ENCODE measurements at regions not wholly inside any gene's neighbourhood (a gene's known extent, or its start where the extent isn't known, plus 50 kb on each side); places are given as distances from the start of the nearest gene placed in this dataset.

DNA sequence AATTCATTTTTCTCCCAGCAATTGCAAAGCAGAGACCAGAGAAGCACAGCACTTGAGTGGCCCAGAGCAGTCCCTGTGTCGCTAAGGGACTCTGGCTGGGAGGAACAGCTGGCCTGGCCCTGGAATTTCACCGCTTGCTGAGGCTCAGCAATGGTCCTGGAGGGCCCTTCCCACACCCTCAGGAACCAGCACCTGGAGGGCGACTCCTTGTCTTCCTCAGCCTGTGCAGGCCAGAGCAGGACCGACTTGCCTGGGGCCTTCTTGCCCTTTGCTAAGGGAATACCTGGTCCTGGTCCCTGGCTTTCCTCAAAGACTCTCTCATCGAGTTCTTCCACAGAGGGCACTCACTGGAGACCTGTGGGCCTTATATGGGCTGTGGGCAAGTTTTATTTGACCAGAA is 294.6 kb downstream of the RPLP1 start:
- DNase-seq: no peak

GRCh38 chr15:69748131-69748530 is 295.5 kb downstream of the RPLP1 start:
- peak; percentile 86 for DNase-seq

- DNase-seq: peak; percentile 86
Observed at GRCh38 chr15:69748576-69749185, 296.1 kb downstream of the RPLP1 start.

- DNase-seq: no peak
Observed at GRCh38 chr15:69749274-69749673, 296.7 kb downstream of the RPLP1 start.

- no peak for DNase-seq
Observed at GRCh38 chr15:69749797-69750196, 297.2 kb downstream of the RPLP1 start.

GRCh38 chr15:69750253-69750652 is 297.6 kb downstream of the RPLP1 start:
- no peak for DNase-seq

DNA sequence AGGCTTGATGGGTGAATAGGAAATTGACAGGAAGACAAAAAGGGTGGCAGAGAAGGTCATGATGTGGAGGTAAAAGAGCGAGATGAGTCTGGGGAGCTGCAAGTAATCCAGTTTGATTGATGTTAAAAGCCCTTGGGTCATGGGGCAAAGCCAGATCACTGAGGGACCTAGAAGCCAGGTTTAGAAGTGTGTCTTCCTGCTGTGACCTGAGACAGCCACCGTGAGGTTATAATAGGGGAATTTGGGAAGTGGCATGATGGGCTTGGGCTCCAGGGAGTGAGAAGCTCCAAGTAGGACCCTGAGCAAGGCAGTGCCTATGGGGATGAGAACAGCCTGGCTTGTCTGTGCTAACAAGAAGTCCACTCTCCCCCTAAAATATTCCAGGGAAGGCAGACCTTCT is 298.5 kb downstream of the RPLP1 start:
- no peak for DNase-seq

DNA sequence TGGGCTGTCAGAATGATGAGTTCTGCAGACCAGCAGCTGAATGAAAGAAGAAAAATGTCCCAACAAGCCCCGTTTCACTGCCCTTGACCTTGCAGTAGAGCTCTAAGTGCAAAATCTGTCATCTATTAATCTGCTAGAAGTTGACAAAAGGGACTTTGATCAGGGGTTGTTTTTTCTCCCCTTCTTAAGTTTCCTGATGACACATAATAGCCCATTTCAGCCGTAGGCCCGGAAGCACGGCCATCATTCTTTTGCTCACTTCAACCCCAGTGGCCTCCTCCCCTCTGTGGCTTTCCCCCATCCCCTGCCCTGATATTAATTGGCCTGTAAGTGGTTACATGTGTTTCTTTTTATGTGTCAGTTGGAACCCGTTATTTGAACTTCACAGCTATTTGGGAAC is 298.9 kb downstream of the RPLP1 start:
- DNase-seq: no peak

DNA sequence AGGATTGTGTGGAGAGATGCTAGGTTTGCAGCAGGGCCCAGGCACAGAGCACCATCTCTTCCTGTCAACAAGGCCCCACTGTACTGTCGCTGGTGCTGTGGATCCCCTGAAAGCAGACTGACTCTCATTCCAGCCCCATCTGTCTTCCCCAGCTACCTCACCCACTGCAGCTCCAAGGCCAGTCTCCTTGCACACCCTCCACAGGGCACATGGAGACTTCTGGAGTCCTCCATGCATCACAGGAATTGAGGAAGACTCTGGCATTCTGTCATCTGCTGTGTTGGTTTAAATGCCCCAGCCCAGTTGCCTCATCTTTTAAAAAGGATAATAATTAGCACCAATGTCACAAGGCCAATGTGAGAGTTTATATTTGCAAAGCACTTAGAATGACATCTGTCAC is 301.2 kb downstream of the RPLP1 start:
- no peak for DNase-seq

- DNase-seq: no peak
Observed at GRCh38 chr15:69754313-69754712, 301.7 kb downstream of the RPLP1 start.

GRCh38 chr15:69755551-69756310 is 303.1 kb downstream of the RPLP1 start:
- no peak for DNase-seq

DNA sequence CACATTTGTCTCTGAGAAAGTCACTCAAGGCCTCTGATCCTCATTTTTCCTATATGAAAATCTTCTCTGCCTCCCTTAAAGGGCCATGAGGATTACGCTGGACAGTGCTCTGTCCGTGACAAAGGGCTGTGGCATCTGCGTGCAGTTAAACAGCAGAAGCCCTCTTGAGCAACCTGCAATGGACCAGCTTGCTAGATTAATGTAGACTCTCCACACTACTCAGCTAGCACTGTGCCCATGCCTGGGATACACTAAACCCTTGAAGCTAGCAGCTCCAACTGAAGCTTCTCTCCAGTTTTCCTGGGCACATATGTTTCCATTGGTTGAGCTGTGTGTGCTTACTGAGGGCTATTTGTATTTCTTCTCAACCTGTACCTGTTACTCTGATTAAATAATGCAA is 303.8 kb downstream of the RPLP1 start:
- DNase-seq: no peak

GRCh38 chr15:69757186-69757585 is 304.6 kb downstream of the RPLP1 start:
- no peak for DNase-seq

- DNase-seq: no peak
Observed at GRCh38 chr15:69758291-69758771, 305.7 kb downstream of the RPLP1 start.

GRCh38 chr15:69758810-69759790 is 306.5 kb downstream of the RPLP1 start:
- DNase-seq: no peak

DNA sequence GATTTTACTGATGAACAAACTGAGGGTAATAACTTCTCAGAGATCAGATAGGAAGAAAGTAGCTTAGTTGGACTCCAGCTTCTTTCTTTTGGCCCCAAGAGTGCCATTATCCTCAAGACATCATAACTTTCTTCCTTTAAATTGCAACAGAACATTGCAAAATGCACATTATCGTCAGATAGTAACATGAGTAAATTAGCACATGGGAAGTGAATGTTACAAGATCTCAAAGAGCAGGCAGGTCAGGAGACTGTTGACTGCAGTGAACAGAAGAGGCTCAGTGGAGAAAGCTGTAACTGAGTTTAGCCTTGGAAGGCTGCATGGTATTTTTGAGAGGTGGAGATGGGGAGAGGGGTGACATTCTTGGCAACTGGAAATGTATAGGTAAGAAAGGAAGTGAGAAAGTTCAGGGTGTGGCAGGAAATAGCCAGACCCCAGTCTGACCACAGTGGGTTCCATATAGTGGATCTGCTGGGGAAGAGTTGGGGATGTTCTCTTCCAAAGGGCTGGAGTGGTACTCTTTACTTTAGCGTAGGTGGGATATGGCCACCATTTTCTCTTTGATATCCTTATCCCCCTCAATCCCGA is 307.7 kb downstream of the RPLP1 start:
- no peak for DNase-seq

- peak; percentile 28 for DNase-seq
Observed at GRCh38 chr15:69760890-69761568, 308.4 kb downstream of the RPLP1 start.

DNA sequence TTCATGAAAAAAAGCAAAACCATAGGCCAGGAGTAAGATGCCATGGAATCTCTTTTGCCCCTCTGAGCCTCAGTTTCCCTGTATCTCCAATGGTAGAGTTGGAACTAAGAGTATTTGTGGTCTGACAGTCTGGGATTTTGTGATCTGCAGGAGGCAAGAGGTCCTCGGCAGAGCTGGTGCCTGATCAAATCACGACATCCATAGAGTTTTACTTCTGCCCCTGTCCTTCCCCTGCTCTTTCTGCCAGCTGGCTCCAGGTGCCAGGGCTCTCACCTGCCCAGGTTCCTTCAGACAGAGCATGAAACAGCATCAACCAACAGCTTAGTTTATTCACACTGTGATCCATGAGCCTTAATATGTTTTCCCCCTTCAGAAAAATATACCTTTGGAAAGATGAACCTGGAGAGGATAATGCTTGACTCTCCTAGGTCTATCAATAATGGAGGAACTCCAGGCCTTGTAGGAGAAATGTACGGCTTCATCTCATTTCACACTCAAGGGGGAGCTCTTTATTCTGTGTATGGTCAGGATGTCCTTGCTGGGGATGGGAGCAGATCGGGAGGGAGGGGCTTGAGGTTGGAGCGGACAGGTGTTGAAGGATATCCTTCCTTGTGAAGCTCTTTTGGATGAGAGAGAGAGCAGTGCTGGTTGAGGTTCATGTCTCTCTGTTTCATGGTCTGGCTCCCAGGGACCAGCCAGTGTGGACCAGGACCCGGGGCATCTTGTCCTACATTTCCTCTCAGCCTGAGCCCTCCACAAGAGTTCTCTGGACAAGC is 309.9 kb downstream of the RPLP1 start:
- DNase-seq: no peak

DNA sequence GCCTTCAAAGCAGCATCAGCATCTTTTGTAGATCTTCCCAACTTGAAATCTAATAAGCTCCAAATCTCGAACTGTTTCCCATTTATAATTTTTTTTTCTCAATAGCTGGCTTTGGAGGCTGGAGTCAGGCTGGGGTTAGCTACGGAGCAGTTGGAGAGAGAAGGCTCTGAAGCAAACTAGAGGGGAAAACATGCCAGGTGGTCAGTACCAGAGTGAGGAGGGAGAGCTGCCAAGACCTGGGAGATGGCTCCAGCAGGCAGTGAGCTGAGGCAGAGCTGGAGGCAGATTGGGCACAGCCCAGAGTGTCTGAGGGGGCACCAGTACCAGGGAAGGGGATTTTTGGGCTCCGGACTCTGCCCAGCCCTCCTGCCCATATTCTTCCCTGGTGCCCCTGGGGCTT is 311.2 kb downstream of the RPLP1 start:
- no peak for DNase-seq

DNA sequence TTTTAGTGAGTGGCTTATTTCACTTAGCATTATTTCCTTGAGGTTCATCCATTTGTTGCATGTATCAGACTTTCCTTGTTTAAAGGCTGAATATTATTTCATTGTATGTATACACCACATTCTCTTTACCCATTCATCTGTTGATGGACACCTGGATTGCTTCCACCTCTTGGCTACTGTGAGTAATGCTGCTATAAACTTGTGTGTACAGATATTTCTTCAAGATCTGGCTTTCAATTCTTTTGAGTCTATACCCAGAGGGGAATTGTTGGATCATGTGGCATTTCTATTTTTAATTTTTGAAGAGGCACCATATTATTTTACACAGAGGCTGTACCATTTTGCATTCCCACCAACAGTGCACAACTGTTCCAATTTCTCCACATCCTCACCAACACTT is 313.5 kb downstream of the RPLP1 start:
- DNase-seq: no peak

- no peak for DNase-seq
Observed at GRCh38 chr15:69767191-69767590, 314.6 kb downstream of the RPLP1 start.
